ENCODE measurements at regions not wholly inside any gene's neighbourhood (a gene's known extent, or its start where the extent isn't known, plus 50 kb on each side); places are given as distances from the start of the nearest gene placed in this dataset.

DNA sequence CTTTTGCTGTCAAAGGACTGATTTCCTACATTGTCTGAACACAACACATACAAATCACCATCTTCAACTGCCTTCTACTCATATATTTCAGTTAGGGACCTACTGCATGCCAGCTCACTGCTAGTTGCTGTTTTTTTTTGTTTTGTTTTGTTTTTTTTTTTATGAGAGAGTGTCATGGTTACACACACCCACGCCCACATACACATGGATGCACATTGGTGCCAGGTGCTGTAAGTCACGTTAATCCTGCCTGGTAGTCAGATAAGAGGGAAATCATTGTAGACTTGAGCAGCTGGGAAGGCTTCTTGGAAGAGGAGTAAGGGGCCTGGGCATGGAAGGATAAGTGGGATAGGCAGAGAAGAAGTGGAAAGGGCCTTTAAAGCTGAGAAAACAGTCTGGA lies 209.9 kb downstream of the TDRD15 start:
- 41% methylated on average over 2 of the region's 2 CpGs for WGBS
- no peaks in the 10 kb centered on the region for H3K27me3 ChIP-seq (replicated peaks; ENCODE audit: insufficient read depth)
- TF ChIP-seq POLR2A (IDR thresholded peaks at IDR 0.05), result no peak
- TF ChIP-seq POLR2AphosphoS5 (IDR thresholded peaks at IDR 0.05), result no peak
- TF ChIP-seq, protein P1, sequence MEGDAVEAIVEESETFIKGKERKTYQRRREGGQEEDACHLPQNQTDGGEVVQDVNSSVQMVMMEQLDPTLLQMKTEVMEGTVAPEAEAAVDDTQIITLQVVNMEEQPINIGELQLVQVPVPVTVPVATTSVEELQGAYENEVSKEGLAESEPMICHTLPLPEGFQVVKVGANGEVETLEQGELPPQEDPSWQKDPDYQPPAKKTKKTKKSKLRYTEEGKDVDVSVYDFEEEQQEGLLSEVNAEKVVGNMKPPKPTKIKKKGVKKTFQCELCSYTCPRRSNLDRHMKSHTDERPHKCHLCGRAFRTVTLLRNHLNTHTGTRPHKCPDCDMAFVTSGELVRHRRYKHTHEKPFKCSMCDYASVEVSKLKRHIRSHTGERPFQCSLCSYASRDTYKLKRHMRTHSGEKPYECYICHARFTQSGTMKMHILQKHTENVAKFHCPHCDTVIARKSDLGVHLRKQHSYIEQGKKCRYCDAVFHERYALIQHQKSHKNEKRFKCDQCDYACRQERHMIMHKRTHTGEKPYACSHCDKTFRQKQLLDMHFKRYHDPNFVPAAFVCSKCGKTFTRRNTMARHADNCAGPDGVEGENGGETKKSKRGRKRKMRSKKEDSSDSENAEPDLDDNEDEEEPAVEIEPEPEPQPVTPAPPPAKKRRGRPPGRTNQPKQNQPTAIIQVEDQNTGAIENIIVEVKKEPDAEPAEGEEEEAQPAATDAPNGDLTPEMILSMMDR (IDR thresholded peaks at IDR 0.05), result no peak
- no peak overlapping the region for H3K4me3 ChIP-seq
- intact Hi-C loops (cut with DNase I), result no loop called here
- H3K9me3 ChIP-seq, result no peaks in the 10 kb centered on the region
- H3K36me3 ChIP-seq, result no peaks in the 10 kb centered on the region
- no peak for DNase-seq (ENCODE audit: low spot score)
- no peak overlapping the region for H3K27ac ChIP-seq
- H3K4me1 ChIP-seq (replicated peaks), result no peaks in the 10 kb centered on the region

DNA sequence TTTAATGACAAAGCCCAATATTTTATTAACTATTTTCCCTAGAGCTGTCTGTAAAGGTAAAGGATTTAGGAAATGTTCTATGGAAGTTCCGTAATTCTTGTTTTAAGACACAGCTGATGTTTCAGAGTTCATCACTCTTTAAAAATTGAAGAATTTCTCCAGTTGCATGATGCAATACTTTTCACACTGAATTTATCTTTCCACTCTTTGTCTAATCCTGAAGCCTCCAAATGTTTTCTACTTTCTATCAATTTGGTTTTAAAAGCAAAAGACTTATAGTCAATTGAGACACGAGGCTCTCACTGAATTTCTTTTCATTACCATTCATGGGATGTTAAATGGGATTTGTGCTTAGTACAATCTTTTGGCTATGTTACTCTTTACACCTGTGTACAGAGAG lies 223.2 kb downstream of the TDRD15 start:
- Histone ChIP-seq H3K4me1 (replicated peaks) (no peaks in the 10 kb centered on the region), H3K4me3 (no peak overlapping the region), H3K27ac (no peak overlapping the region), H3K27me3 (replicated peaks; ENCODE audit: insufficient read depth) (no peaks in the 10 kb centered on the region), H3K9me3 (no peaks in the 10 kb centered on the region), H3K36me3 (no peaks in the 10 kb centered on the region)
- no peak for DNase-seq (ENCODE audit: low spot score)
- WGBS, result 92% methylated on average over 2 of the region's 2 CpGs
- TF ChIP-seq POLR2AphosphoS5 (IDR thresholded peaks at IDR 0.05) (no peak), POLR2A (IDR thresholded peaks at IDR 0.05) (no peak)
- TF ChIP-seq, protein P1 (IDR thresholded peaks at IDR 0.05), result no peak
- intact Hi-C loops (cut with DNase I), result no loop called here

DNA sequence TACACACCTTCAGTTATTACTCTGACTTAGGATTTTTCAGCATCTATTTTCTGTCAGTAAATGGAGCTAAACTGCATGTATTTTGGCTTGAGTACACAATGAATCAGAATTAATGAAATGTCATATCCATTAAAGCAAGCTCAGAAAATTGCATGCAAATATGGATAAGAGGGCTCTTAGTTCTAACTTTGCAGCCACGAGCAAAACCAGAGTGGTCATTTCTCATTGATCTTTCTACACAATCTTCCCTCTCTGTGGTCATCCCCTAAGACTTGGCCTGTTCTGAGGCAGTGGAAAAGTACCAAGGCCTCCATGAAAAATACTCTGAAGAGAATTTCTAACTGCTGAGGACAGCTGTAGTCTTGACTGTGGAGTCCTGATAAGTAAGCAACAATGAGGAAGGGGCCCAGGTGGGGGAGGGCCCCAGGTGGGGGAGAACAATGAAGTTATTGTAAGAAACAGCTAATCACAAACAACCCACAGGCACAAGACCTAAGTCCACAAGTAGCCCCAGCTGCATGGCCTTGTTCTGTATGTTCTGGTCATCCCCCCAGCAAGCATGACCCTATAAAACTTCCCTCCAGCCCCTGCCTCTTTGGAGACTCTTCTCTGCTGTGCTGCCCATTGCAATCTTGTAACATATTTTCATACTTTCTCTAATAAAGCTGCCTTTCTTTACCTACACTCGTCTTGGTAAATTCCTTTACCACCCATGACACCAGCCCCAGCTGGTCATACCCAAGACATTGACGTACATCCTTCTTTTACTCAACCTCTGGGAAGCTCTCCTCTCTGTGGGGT lies 230.3 kb downstream of the TDRD15 start:
- H3K27ac ChIP-seq, result no peak overlapping the region
- WGBS, result 91% methylated on average over 3 of the region's 3 CpGs
- no peaks in the 10 kb centered on the region for H3K4me1 ChIP-seq (replicated peaks)
- no peak overlapping the region for H3K4me3 ChIP-seq
- TF ChIP-seq, protein P1 (IDR thresholded peaks at IDR 0.05), result no peak
- no peak for TF ChIP-seq POLR2A (IDR thresholded peaks at IDR 0.05)
- no peak for TF ChIP-seq POLR2AphosphoS5 (IDR thresholded peaks at IDR 0.05)
- intact Hi-C loops (cut with DNase I), result no loop called here
- H3K9me3 ChIP-seq, result no peaks in the 10 kb centered on the region
- no peaks in the 10 kb centered on the region for H3K36me3 ChIP-seq
- H3K27me3 ChIP-seq (replicated peaks; ENCODE audit: insufficient read depth), result no peaks in the 10 kb centered on the region
- no peak for DNase-seq (ENCODE audit: low spot score)

DNA sequence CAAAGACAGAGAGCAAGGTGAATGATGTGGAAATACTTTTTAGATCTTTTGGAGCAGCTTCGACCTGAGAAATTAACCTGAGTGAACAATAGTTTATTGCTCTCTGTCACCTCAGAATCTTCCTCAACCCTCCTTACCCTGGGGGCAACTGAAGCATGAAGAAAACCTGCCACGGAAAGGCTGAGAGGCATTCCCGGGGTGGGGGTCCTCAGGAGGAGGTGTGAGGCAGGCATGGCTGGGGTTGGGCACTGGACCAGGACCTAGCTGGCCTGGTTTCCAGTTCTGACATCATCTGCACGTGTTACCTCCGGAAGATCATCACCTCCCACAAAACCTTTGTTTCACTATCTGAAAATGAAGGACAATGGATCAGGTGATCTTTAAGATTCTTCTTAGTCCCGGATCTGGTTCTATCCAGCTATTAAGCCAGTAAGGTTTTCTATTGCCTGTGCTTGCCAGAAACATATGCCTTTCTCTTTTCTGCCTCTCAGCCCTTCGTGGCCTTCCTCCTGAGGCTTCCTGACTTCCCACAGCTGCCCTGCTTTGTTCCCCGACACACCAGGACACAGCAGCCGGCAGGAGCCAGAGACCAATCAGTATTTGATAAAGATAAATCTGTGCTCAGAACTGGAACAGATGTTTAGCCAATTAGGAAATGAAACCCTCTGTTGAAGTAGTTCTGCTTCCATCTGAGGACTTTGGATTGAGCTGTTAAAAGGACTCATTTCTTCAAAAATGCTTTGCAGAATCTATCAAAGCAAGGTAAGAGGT lies 232.5 kb downstream of the TDRD15 start:
- no peaks in the 10 kb centered on the region for H3K9me3 ChIP-seq
- H3K27ac ChIP-seq, result no peak overlapping the region
- no peaks in the 10 kb centered on the region for H3K27me3 ChIP-seq (replicated peaks; ENCODE audit: insufficient read depth)
- TF ChIP-seq POLR2AphosphoS5 (IDR thresholded peaks at IDR 0.05), result no peak
- no peak for TF ChIP-seq POLR2A (IDR thresholded peaks at IDR 0.05)
- TF ChIP-seq, protein P1 (IDR thresholded peaks at IDR 0.05), result no peak
- no peak for DNase-seq (ENCODE audit: low spot score)
- intact Hi-C loops (cut with DNase I), result no loop called here
- no peaks in the 10 kb centered on the region for H3K4me1 ChIP-seq (replicated peaks)
- no peak overlapping the region for H3K4me3 ChIP-seq
- 54% methylated on average over 9 of the region's 9 CpGs for WGBS
- no peaks in the 10 kb centered on the region for H3K36me3 ChIP-seq
